ENCODE measurements at regions not wholly inside any gene's neighbourhood (a gene's known extent, or its start where the extent isn't known, plus 50 kb on each side); places are given as distances from the start of the nearest gene placed in this dataset.

- H3K4me1 Mint-ChIP-seq (ENCODE audit: low read depth, unreplicated experiment) = no peaks in the 10 kb centered on the region
- H3K27ac Mint-ChIP-seq (ENCODE audit: unreplicated experiment) = no peak overlapping the region
- CTCF ChIA-PET = no interaction called here
These were observed 125.2 kb upstream of the ZBTB40 start for GRCh38 chr1:22326372-22326915.

GRCh38 chr1:22326931-22327330, 124.7 kb upstream of the ZBTB40 start:
- intact Hi-C loops (cut with micrococcal nuclease; ENCODE audit: unreplicated experiment) = no loop called here
- CTCF ChIA-PET = no interaction called here
- H3K27ac Mint-ChIP-seq (ENCODE audit: unreplicated experiment) = no peak overlapping the region
- no peaks in the 10 kb centered on the region for H3K36me3 Mint-ChIP-seq (ENCODE audit: insufficient read depth, unreplicated experiment)
- no peak for TF ChIP-seq CTCF (IDR thresholded peaks at IDR 0.05; ENCODE audit: unreplicated experiment)
- no peaks in the 10 kb centered on the region for H3K4me1 Mint-ChIP-seq (ENCODE audit: low read depth, unreplicated experiment)
- peaks cover 13% of the 10 kb centered on the region for H3K27me3 Mint-ChIP-seq (ENCODE audit: unreplicated experiment)
- no peaks in the 10 kb centered on the region for H3K9me3 Mint-ChIP-seq (ENCODE audit: low read depth, unreplicated experiment)
- no peak overlapping the region for H3K4me3 Mint-ChIP-seq (ENCODE audit: low read depth, unreplicated experiment)
- BruUV-seq (replicated peaks) = no TSS peak
- no peak for DNase-seq

More at GRCh38 chr1:22326372-22326915, 125.2 kb upstream of the ZBTB40 start:
- no peak overlapping the region for H3K4me3 Mint-ChIP-seq (ENCODE audit: low read depth, unreplicated experiment)
- no peaks in the 10 kb centered on the region for H3K9me3 Mint-ChIP-seq (ENCODE audit: low read depth, unreplicated experiment)
- DNase-seq = no peak
- no TSS peak for BruUV-seq (replicated peaks)
- peaks cover 13% of the 10 kb centered on the region for H3K27me3 Mint-ChIP-seq (ENCODE audit: unreplicated experiment)
- TF ChIP-seq CTCF (IDR thresholded peaks at IDR 0.05; ENCODE audit: unreplicated experiment) = no peak
- no peaks in the 10 kb centered on the region for H3K36me3 Mint-ChIP-seq (ENCODE audit: insufficient read depth, unreplicated experiment)
- intact Hi-C loops (cut with micrococcal nuclease; ENCODE audit: unreplicated experiment) = no loop called here

- Mint-ChIP-seq H3K4me1 (ENCODE audit: low read depth, unreplicated experiment) (no peaks in the 10 kb centered on the region), H3K4me3 (ENCODE audit: low read depth, unreplicated experiment) (no peak overlapping the region), H3K9me3 (ENCODE audit: low read depth, unreplicated experiment) (no peaks in the 10 kb centered on the region), H3K27me3 (ENCODE audit: unreplicated experiment) (peaks cover 13% of the 10 kb centered on the region), H3K27ac (ENCODE audit: unreplicated experiment) (no peak overlapping the region), H3K36me3 (ENCODE audit: insufficient read depth, unreplicated experiment) (no peaks in the 10 kb centered on the region)
- BruUV-seq (replicated peaks) = no TSS peak
- TF ChIP-seq CTCF (IDR thresholded peaks at IDR 0.05; ENCODE audit: unreplicated experiment) = no peak
- intact Hi-C loops (cut with micrococcal nuclease; ENCODE audit: unreplicated experiment) = no loop called here
- DNase-seq = no peak
- CTCF ChIA-PET = no interaction called here
These were observed 124.2 kb upstream of the ZBTB40 start for GRCh38 chr1:22327411-22327810.

DNA sequence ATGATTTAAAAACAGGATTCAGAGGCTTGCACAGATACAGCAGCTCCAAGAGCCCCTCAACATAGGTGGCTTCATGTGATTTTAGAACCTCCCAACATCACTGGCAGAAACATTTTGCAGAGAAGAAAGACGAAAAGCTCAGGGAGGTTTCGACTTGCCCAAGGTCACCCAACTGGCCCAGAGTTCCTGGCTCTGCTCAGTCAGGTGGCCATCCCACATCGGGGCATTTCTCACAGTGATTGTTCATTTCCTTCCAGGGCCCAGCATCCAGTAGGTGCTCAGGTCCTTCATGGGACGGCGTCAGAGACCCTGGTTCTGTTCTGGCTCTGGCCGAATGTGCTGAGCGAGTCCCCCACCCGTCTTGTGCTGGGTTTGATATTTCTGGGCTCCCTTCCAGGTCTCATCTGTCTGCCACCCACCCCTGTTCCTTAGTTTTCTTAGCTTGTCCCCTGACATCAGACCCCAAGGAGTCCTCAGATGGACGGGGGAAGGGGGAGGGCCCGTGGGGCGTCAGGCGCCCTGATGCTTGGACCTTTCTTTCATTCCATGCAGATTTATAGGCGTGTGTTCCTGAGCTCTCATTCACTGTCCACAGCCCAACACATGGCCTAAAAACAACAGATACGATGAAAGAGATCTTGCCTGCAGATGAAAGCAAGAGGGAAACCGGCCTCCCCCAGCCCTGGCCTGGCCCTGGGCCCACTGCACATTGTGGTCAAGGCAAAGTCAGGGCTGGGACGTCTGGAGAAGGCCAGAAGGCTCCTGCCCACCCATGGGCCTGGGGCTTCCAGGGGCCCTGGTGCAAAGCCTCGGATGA, 123.1 kb upstream of the ZBTB40 start:
- no peaks in the 10 kb centered on the region for H3K4me1 Mint-ChIP-seq (ENCODE audit: low read depth, unreplicated experiment)
- no peaks in the 10 kb centered on the region for H3K9me3 Mint-ChIP-seq (ENCODE audit: low read depth, unreplicated experiment)
- DNase-seq = no peak
- no peak for TF ChIP-seq CTCF (IDR thresholded peaks at IDR 0.05; ENCODE audit: unreplicated experiment)
- no peak overlapping the region for H3K27ac Mint-ChIP-seq (ENCODE audit: unreplicated experiment)
- H3K27me3 Mint-ChIP-seq (ENCODE audit: unreplicated experiment) = peaks cover 21% of the 10 kb centered on the region
- intact Hi-C loops (cut with micrococcal nuclease; ENCODE audit: unreplicated experiment) = no loop called here
- no peaks in the 10 kb centered on the region for H3K36me3 Mint-ChIP-seq (ENCODE audit: insufficient read depth, unreplicated experiment)
- H3K4me3 Mint-ChIP-seq (ENCODE audit: low read depth, unreplicated experiment) = no peak overlapping the region
- no TSS peak for BruUV-seq (replicated peaks)
- CTCF ChIA-PET = interaction anchor here (0.5 kb wide), 1 partner anchor 42 kb away, joined by 7 read pairs; no protein-coding TSS in a partner anchor
